ENCODE measurements at regions not wholly inside any gene's neighbourhood (a gene's known extent, or its start where the extent isn't known, plus 50 kb on each side); places are given as distances from the start of the nearest gene placed in this dataset.

- Histone ChIP-seq H3K36me3 (ENCODE audit: control insufficient read depth in 2 of 2, extremely low read depth in 1 of 2, insufficient read depth in 2 of 2, low read length in 2 of 2) (no peaks in the 10 kb centered on the region), H3K79me2 (ENCODE audit: control insufficient read depth, insufficient read depth, low read length) (no peaks in the 10 kb centered on the region), H3K27me3 (ENCODE audit: control insufficient read depth, extremely low read depth, insufficient read depth, low read length) (no peaks in the 10 kb centered on the region), H3K4me3 (ENCODE audit: control insufficient read depth in 2 of 3, extremely low read depth in 1 of 3, insufficient read depth in 2 of 3, low read depth in 1 of 3, low read length in 3 of 3) (no peak overlapping the region), H3K9me3 (ENCODE audit: control insufficient read depth, low read depth, low read length) (no peaks in the 10 kb centered on the region), H4K20me1 (ENCODE audit: control insufficient read depth, extremely low read depth, insufficient read depth, low read length) (no peaks in the 10 kb centered on the region), H2AFZ (ENCODE audit: control insufficient read depth, low read length) (no peak overlapping the region), H3K4me2 (ENCODE audit: control insufficient read depth, extremely low read depth, insufficient read depth, low read depth, low read length) (no peak overlapping the region), H3K9ac (ENCODE audit: control insufficient read depth, extremely low read depth, insufficient read depth, low read length) (no peak overlapping the region), H3K4me1 (ENCODE audit: control insufficient read depth, extremely low read depth, insufficient read depth, low read length) (no peaks in the 10 kb centered on the region), H3K27ac (ENCODE audit: control insufficient read depth, insufficient read depth, low read length) (no peak overlapping the region), H3K9me1 (ENCODE audit: control insufficient read depth, extremely low read depth, insufficient read depth, low read length) (no peaks in the 10 kb centered on the region)
- FAIRE-seq (no peak), DNase-seq (ENCODE audit: low read depth, low spot score) (no peak)
- dilution Hi-C loops (cut with MboI; ENCODE audit: extremely low pct_ligation_motif_present, low sequenced_read_pairs) = no loop called here
- no peak for TF ChIP-seq EZH2 (IDR thresholded peaks at IDR 0.05; ENCODE audit: low read length)
- TF ChIP-seq CTCF (optimal IDR thresholded peaks at IDR 0.05 in 1 of 3, IDR thresholded peaks at IDR 0.05 in 1 of 3, conservative IDR thresholded peaks at IDR 0.05 in 1 of 3; ENCODE audit: extremely low read depth in 1 of 3, insufficient read depth in 2 of 3, low read length in 3 of 3) = no peak
Measured at GRCh38 chr18:61732854-61733253, 160.0 kb downstream of the RNF152 start.

GRCh38 chr18:61731693-61732376, 161.0 kb downstream of the RNF152 start:
- Histone ChIP-seq H3K36me3 (ENCODE audit: control insufficient read depth in 2 of 2, extremely low read depth in 1 of 2, insufficient read depth in 2 of 2, low read length in 2 of 2) (no peaks in the 10 kb centered on the region), H2AFZ (ENCODE audit: control insufficient read depth, low read length) (no peak overlapping the region), H3K27ac (ENCODE audit: control insufficient read depth, insufficient read depth, low read length) (no peak overlapping the region), H3K27me3 (ENCODE audit: control insufficient read depth, extremely low read depth, insufficient read depth, low read length) (no peaks in the 10 kb centered on the region), H3K9me1 (ENCODE audit: control insufficient read depth, extremely low read depth, insufficient read depth, low read length) (no peaks in the 10 kb centered on the region), H3K79me2 (ENCODE audit: control insufficient read depth, insufficient read depth, low read length) (no peaks in the 10 kb centered on the region), H3K4me3 (ENCODE audit: control insufficient read depth in 2 of 3, extremely low read depth in 1 of 3, insufficient read depth in 2 of 3, low read depth in 1 of 3, low read length in 3 of 3) (no peak overlapping the region), H3K4me2 (ENCODE audit: control insufficient read depth, extremely low read depth, insufficient read depth, low read depth, low read length) (no peak overlapping the region), H3K9me3 (ENCODE audit: control insufficient read depth, low read depth, low read length) (no peaks in the 10 kb centered on the region), H4K20me1 (ENCODE audit: control insufficient read depth, extremely low read depth, insufficient read depth, low read length) (no peaks in the 10 kb centered on the region), H3K9ac (ENCODE audit: control insufficient read depth, extremely low read depth, insufficient read depth, low read length) (no peak overlapping the region), H3K4me1 (ENCODE audit: control insufficient read depth, extremely low read depth, insufficient read depth, low read length) (no peaks in the 10 kb centered on the region)
- dilution Hi-C loops (cut with MboI; ENCODE audit: extremely low pct_ligation_motif_present, low sequenced_read_pairs) = no loop called here
- TF ChIP-seq CTCF (optimal IDR thresholded peaks at IDR 0.05 in 1 of 3, IDR thresholded peaks at IDR 0.05 in 1 of 3, conservative IDR thresholded peaks at IDR 0.05 in 1 of 3; ENCODE audit: extremely low read depth in 1 of 3, insufficient read depth in 2 of 3, low read length in 3 of 3) (no peak), EZH2 (IDR thresholded peaks at IDR 0.05; ENCODE audit: low read length) (no peak)
- FAIRE-seq (no peak), DNase-seq (ENCODE audit: low read depth, low spot score) (no peak)

Data from keratinocyte (primary cell).